ENCODE measurements at regions not wholly inside any gene's neighbourhood (a gene's known extent, or its start where the extent isn't known, plus 50 kb on each side); places are given as distances from the start of the nearest gene placed in this dataset.

GRCh38 chr6:74117113-74117512 is 421.1 kb downstream of the CD109 start:
- H3K4me1 ChIP-seq, result no peaks in the 10 kb centered on the region
- no peaks in the 10 kb centered on the region for H3K36me3 ChIP-seq
- H3K9ac ChIP-seq, result no peak overlapping the region
- Mint-ChIP-seq H3K4me3 (no peak overlapping the region), H3K36me3 (no peaks in the 10 kb centered on the region), H3K9me3 (peaks cover 2% of the 10 kb centered on the region), H3K27me3 (ENCODE audit: insufficient read depth, low read depth) (no peaks in the 10 kb centered on the region), H3K27ac (no peak overlapping the region), H3K4me1 (no peaks in the 10 kb centered on the region)
- no peaks in the 10 kb centered on the region for H3K27me3 ChIP-seq
- no peak for TF ChIP-seq CTCF (IDR thresholded peaks at IDR 0.05)
- TF ChIP-seq EZH2 (IDR thresholded peaks at IDR 0.05), result no peak
- TF ChIP-seq EZH2phosphoT487 (IDR thresholded peaks at IDR 0.05), result no peak
- no peak overlapping the region for H2AFZ ChIP-seq (replicated peaks)
- H3F3A ChIP-seq (ENCODE audit: low read depth), result no peaks in the 10 kb centered on the region
- no peak overlapping the region for H3K4me3 ChIP-seq
- no peak overlapping the region for H3K27ac ChIP-seq
- H3K9me3 ChIP-seq (ENCODE audit: low read depth), result no peaks in the 10 kb centered on the region
- no peak overlapping the region for H3K4me2 ChIP-seq
- no peaks in the 10 kb centered on the region for H3K79me2 ChIP-seq (ENCODE audit: low read depth)
- DNase-seq (ENCODE audit: low spot score), result no peak
- no peaks in the 10 kb centered on the region for H4K20me1 ChIP-seq (ENCODE audit: low read depth)

- Histone ChIP-seq H3K4me2 (no peak overlapping the region), H3K27ac (no peak overlapping the region), H2AFZ (replicated peaks) (no peak overlapping the region), H3K4me3 (no peak overlapping the region), H3K4me1 (no peaks in the 10 kb centered on the region), H3K9ac (no peak overlapping the region), H3K9me3 (ENCODE audit: low read depth) (no peaks in the 10 kb centered on the region), H3K36me3 (no peaks in the 10 kb centered on the region), H4K20me1 (ENCODE audit: low read depth) (no peaks in the 10 kb centered on the region), H3K27me3 (no peaks in the 10 kb centered on the region), H3F3A (ENCODE audit: low read depth) (no peaks in the 10 kb centered on the region), H3K79me2 (ENCODE audit: low read depth) (no peaks in the 10 kb centered on the region)
- Mint-ChIP-seq H3K36me3 (no peaks in the 10 kb centered on the region), H3K27ac (no peak overlapping the region), H3K4me1 (no peaks in the 10 kb centered on the region), H3K9me3 (peaks cover 2% of the 10 kb centered on the region), H3K4me3 (no peak overlapping the region), H3K27me3 (ENCODE audit: insufficient read depth, low read depth) (no peaks in the 10 kb centered on the region)
- DNase-seq (ENCODE audit: low spot score), result no peak
- TF ChIP-seq EZH2 (IDR thresholded peaks at IDR 0.05), result no peak
- TF ChIP-seq EZH2phosphoT487 (IDR thresholded peaks at IDR 0.05), result no peak
- no peak for TF ChIP-seq CTCF (IDR thresholded peaks at IDR 0.05)
These were observed 419.7 kb downstream of the CD109 start for GRCh38 chr6:74115674-74116073.

- no peak overlapping the region for H3K27ac Mint-ChIP-seq
- Histone ChIP-seq H3K4me2 (no peak overlapping the region), H3K27ac (no peak overlapping the region), H4K20me1 (ENCODE audit: low read depth) (no peaks in the 10 kb centered on the region), H3K36me3 (no peaks in the 10 kb centered on the region), H3F3A (ENCODE audit: low read depth) (no peaks in the 10 kb centered on the region), H3K9ac (no peak overlapping the region), H3K4me1 (no peaks in the 10 kb centered on the region), H3K9me3 (ENCODE audit: low read depth) (no peaks in the 10 kb centered on the region), H3K79me2 (ENCODE audit: low read depth) (no peaks in the 10 kb centered on the region), H2AFZ (replicated peaks) (no peak overlapping the region), H3K4me3 (no peak overlapping the region), H3K27me3 (no peaks in the 10 kb centered on the region)
- H3K9me3 Mint-ChIP-seq, result no peaks in the 10 kb centered on the region
- TF ChIP-seq CTCF (IDR thresholded peaks at IDR 0.05) (no peak), EZH2phosphoT487 (IDR thresholded peaks at IDR 0.05) (no peak), EZH2 (IDR thresholded peaks at IDR 0.05) (no peak)
- no peak for DNase-seq (ENCODE audit: low spot score)
- H3K4me3 Mint-ChIP-seq, result no peak overlapping the region
- H3K4me1 Mint-ChIP-seq, result no peaks in the 10 kb centered on the region
- H3K27me3 Mint-ChIP-seq (ENCODE audit: insufficient read depth, low read depth), result no peaks in the 10 kb centered on the region
- no peaks in the 10 kb centered on the region for H3K36me3 Mint-ChIP-seq
These were observed 418.4 kb downstream of the CD109 start for GRCh38 chr6:74114428-74114827.

GRCh38 chr6:74113901-74114300 is 417.9 kb downstream of the CD109 start:
- Histone ChIP-seq H3K36me3 (no peaks in the 10 kb centered on the region), H3K27me3 (no peaks in the 10 kb centered on the region), H3F3A (ENCODE audit: low read depth) (no peaks in the 10 kb centered on the region), H4K20me1 (ENCODE audit: low read depth) (no peaks in the 10 kb centered on the region), H3K4me2 (no peak overlapping the region), H3K27ac (no peak overlapping the region), H3K4me3 (no peak overlapping the region), H3K4me1 (no peaks in the 10 kb centered on the region), H2AFZ (replicated peaks) (no peak overlapping the region), H3K9ac (no peak overlapping the region), H3K79me2 (ENCODE audit: low read depth) (no peaks in the 10 kb centered on the region), H3K9me3 (ENCODE audit: low read depth) (no peaks in the 10 kb centered on the region)
- H3K27ac Mint-ChIP-seq, result no peak overlapping the region
- no peak overlapping the region for H3K4me3 Mint-ChIP-seq
- no peaks in the 10 kb centered on the region for H3K4me1 Mint-ChIP-seq
- H3K36me3 Mint-ChIP-seq, result no peaks in the 10 kb centered on the region
- no peak for DNase-seq (ENCODE audit: low spot score)
- H3K27me3 Mint-ChIP-seq (ENCODE audit: insufficient read depth, low read depth), result no peaks in the 10 kb centered on the region
- H3K9me3 Mint-ChIP-seq, result no peaks in the 10 kb centered on the region
- no peak for TF ChIP-seq CTCF (IDR thresholded peaks at IDR 0.05)
- TF ChIP-seq EZH2phosphoT487 (IDR thresholded peaks at IDR 0.05), result no peak
- no peak for TF ChIP-seq EZH2 (IDR thresholded peaks at IDR 0.05)
